Posterior vena cava (tissue), 2 donors: ENCODE measurements at regions not wholly inside any gene's neighbourhood (a gene's known extent, or its start where the extent isn't known, plus 50 kb on each side); places are given as distances from the start of the nearest gene placed in this dataset.
"Not testable (repeated sequence)": the region's sequence is repeated elsewhere in the genome, so short reads cannot be mapped to it uniquely, and the experiment has no call there.

Experiments
- DNase-seq: peaks from one replicate; pipeline ENCODE4 v3.0.0-alpha.2; 2020; ENCODE audit warnings: low spot score
- intact Hi-C, 2 donors: fragments of 100-400 bp; cut with DNase I; formaldehyde crosslinking; loops; one replicate each; pipeline versions ENCODE4 v1.14.1 to v1.14.2; 2022 to 2023
- donor health status: DM: yes; HTN: yes; CAD: no.
- donor health status: DM: yes; HTN: yes; CAD: no.

DNA sequence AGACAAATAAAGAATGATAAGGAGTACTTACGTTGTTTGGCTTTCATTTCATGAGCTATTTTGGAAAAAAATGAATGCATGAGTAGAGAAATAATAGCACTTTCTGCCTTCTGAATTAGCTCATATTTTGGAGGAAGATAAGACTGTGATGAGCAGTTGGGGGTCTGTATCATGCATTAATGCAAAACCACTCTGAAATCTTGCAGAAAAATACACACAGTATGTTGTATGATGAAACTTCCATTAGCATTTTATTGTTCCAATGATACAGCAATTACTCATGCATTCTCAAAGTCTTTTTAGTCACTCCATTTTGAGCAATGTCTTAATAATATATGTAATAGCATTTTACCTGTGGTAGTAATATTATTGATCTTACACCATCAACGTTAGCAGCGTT is 571.0 kb downstream of the CDH8 start:
- no peak for DNase-seq
- intact Hi-C loops: no loop called here

DNA sequence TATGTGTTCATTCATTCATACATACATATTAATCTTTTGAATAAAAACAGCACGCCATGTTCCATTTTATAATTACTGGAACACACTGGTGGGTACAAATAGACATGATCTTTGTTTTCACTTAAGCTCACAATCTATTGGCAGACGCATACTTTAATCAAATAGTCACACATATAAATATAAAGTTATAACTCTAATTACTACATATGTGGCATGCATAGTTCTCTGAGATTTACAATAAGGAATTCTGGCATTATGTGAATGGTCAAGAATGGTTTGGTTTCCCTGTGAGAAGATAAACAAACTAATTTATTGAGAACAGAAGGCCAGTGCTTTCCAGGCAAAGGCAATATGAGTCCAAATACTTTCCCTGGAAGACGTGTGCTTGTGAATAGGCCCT is 576.2 kb downstream of the CDH8 start:
- intact Hi-C loops: no loop called here
- no peak for DNase-seq

DNA sequence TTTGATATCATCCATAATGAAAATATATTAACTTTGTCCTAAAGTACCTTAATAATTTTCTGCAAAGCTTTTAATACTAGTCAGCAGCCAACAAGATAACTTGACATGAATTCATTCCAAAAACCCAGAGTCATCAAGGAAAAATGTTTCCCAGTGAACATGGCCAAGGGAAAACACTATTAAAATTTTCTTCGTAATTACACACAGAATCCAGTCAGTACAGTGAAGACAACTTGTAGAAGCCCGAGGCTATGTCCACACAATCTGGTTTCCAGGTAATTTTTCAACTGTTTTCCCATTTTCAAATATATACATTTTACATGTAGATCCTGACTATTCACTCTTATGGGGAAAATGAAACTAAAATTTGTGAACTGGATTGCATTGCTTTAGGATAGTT is 600.9 kb downstream of the CDH8 start:
- intact Hi-C loops: no loop called here
- DNase-seq: no peak

GRCh38 chr16:61432421-61432820 is 603.8 kb downstream of the CDH8 start:
- intact Hi-C loops: no loop called here
- DNase-seq: no peak

- intact Hi-C loops: no loop called here
These were observed 615.1 kb downstream of the CDH8 start for GRCh38 chr16:61421111-61421510.

GRCh38 chr16:61419791-61420190 is 616.4 kb downstream of the CDH8 start:
- intact Hi-C loops: no loop called here
- no peak for DNase-seq

More at GRCh38 chr16:61421111-61421510, 615.1 kb downstream of the CDH8 start:
- no peak for DNase-seq

GRCh38 chr16:61418802-61419201 is 617.4 kb downstream of the CDH8 start:
- intact Hi-C loops, DNase-seq: not testable (repeated sequence)

DNA sequence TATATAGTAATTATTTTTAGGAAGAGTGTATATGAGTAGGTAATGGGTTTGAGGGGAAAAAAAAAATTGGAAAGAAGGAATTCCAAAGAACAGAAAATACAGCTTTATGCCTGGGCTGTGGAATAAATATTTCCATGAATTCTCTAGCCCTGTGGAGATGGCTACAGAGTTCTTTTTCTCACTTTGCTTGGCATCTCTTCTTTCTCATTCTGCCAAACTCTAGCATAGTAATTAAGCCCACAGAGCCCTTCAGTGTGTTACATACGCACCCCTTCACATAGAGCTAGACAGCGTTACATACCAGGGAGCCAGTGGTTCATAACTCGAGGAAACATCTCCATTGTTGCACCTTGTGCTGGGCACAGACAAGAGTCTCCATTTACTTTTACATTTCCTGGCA is 621.1 kb downstream of the CDH8 start:
- intact Hi-C loops: no loop called here
- no peak for DNase-seq

DNA sequence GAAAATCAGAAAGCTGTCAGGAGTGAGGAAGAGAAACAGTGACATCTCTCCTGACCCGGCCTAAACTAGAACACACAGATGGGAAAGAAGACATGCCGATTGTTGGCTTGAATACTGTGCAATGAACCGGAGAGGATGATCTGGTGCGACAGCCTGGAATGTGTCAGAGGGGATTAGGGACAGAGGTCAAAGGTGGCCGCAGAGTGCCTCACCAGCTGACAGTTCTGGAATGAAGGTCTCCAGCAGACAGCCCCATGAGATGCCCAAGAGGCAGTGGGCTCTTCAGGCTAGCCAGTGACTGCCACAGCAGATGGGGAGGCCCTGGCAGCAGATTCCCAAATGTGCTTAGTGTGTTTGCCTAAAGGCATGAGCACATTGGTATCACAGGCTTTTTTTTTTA is 623.2 kb downstream of the CDH8 start:
- DNase-seq: no peak
- intact Hi-C loops: no loop called here

GRCh38 chr16:61412562-61412961 is 623.7 kb downstream of the CDH8 start:
- intact Hi-C loops: no loop called here

DNA sequence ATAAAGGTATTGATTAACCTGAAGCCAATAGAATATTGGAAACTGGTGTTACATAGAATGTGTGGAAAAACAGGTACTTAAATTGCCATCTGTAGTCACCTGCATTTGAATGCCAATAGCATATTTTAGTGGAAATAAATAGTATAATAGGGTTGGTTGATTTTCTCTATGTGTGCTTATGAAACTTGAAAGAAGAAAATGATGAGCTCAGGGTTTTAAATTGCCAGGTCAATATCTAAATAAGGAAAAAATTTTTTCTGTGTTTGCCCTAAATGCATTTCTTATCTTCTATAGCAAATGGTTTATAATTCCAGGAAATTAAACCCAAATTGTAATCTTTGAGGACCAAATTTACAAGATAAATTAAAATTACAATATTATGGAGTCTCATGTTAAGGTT is 626.6 kb downstream of the CDH8 start:
- no peak for DNase-seq
- intact Hi-C loops: no loop called here

More at GRCh38 chr16:61412562-61412961, 623.7 kb downstream of the CDH8 start:
- no peak for DNase-seq

- intact Hi-C loops: no loop called here
- no peak for DNase-seq
These were observed 632.9 kb downstream of the CDH8 start for GRCh38 chr16:61403386-61403785.

GRCh38 chr16:61391896-61392295 is 644.3 kb downstream of the CDH8 start:
- intact Hi-C loops: no loop called here
- DNase-seq: no peak

DNA sequence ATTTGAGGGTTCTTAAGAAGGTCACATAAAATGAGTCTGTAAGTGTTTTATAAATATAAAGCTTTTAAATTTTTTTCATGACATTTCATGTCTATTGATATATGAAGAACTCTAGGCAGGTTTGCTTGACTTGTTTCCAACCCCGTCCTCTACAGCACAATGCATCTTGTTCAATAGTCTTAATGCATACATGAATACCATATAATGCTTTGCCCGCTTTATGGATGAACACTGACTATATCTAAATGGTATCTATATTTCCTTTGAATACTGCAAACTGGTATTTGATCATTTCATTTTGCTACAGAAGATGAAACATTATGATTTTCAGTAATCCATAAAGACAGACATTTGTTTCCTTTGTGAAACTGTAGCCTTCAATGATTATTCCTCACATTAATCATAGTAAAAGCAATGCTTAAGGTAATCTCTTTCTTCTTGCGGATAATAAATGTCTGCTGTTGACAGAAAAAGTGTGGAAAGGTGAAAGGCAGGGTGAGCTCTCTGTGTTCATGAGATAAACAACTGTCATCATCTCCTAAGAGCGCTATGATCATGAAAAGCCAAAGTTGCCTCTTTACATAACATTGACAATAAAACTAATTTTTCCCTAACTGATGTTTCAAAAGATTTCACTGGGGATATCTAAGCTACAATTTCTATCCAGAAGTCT is 645.1 kb downstream of the CDH8 start:
- DNase-seq: no peak
- intact Hi-C loops: no loop called here

DNA sequence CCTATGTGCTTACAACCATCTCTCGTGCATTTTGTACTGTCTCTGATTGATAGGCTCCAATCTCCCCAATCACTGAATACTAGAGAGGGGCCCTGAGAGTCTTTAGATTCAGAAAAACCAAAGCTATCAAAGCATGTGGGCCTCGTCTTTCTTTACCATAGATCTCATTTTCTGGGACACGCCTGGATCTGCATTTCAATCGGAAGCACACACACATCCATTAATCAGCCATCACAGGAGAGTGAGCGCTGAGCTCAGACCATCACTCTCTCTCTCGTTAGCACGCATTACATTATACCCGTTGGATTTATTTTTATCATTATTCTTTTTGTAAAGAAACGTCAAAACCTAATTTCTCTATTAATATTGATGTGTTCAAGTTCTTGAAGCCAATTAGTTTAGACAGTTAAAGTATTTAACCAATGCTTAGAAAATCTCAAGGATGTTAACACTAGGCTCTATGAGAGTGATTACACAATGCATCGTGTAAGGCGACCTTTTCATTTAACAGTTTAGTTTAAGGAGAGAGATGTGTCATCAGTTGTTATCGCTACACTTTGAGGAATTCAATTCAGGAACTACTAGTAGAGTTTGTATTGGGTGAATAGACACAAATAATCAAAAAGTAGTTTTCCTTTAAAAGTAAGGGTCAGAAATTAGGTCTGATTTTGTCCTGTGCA is 650.7 kb downstream of the CDH8 start:
- intact Hi-C loops: no loop called here
- DNase-seq: no peak

GRCh38 chr16:61382435-61382834 is 653.8 kb downstream of the CDH8 start:
- intact Hi-C loops: no loop called here
- DNase-seq: no peak

GRCh38 chr16:61379311-61379710 is 656.9 kb downstream of the CDH8 start:
- intact Hi-C loops: no loop called here
- DNase-seq: no peak

- no peak for DNase-seq
- intact Hi-C loops: no loop called here
These were observed 662.2 kb downstream of the CDH8 start for GRCh38 chr16:61374071-61374470.

- no peak for DNase-seq
- intact Hi-C loops: no loop called here
These were observed 664.4 kb downstream of the CDH8 start for GRCh38 chr16:61371881-61372280.

DNA sequence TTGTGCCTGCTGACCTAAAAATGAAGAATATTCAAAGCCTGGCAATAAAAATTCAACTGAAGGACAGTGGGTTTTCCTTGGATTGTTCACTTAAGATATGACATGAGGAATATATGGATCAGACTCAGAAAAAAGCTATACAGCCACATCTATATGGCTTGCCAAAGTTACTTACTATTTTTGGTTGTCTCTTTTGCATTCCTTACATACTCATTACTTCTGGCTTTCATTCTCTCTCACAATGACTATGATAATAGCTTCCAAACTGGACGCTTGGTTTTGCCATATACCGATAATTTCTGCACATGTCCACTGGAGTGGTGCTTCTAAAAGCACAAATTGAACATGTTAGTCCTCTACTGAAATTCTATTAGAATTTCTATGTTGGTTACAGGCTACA is 664.9 kb downstream of the CDH8 start:
- no peak for DNase-seq
- intact Hi-C loops: no loop called here

- no peak for DNase-seq
- intact Hi-C loops: no loop called here
These were observed 665.7 kb downstream of the CDH8 start for GRCh38 chr16:61370564-61370963.
